IMR-90 (cell line): ENCODE measurements at regions not wholly inside any gene's neighbourhood (a gene's known extent, or its start where the extent isn't known, plus 50 kb on each side); places are given as distances from the start of the nearest gene placed in this dataset.

Experiments
- CTCF ChIP-seq: conservative IDR thresholded peaks from 2 replicates; pipeline ENCODE4 v1.5.1; 2012; ENCODE audit warnings: mild to moderate bottlenecking, low read depth, low read length, improper control_type of control experiment
- RCOR1 ChIP-seq: IDR thresholded peaks from 2 replicates; pipeline ENCODE4 v1.6.1; 2012; ENCODE audit warnings: mild to moderate bottlenecking, low read length, improper control_type of control experiment; ENCODE audit not compliant: insufficient replicate concordance

DNA sequence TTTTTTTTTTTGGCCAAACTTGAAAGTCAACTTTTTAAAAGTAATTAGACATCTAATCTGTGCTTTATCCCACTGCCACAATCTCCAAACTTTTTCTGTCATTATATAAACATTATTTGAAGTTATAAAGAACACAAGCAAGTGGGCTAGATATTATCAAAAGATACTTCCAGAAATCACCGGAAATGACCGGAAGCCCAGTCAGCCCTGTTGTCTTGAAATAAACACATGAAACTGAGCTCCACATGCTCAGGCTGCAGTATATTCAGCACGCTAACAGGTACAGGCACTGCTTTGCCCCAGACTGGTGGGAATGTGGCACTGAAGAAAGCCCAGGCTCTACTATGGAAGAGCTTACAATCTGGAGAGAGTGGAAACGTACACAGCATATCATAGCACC lies 158.9 kb upstream of the PLEKHG7 start:
- TF ChIP-seq CTCF, result no peak
- no peak for TF ChIP-seq RCOR1
